ENCODE measurements at regions not wholly inside any gene's neighbourhood (a gene's known extent, or its start where the extent isn't known, plus 50 kb on each side); places are given as distances from the start of the nearest gene placed in this dataset.

- TF ChIP-seq, protein P1, sequence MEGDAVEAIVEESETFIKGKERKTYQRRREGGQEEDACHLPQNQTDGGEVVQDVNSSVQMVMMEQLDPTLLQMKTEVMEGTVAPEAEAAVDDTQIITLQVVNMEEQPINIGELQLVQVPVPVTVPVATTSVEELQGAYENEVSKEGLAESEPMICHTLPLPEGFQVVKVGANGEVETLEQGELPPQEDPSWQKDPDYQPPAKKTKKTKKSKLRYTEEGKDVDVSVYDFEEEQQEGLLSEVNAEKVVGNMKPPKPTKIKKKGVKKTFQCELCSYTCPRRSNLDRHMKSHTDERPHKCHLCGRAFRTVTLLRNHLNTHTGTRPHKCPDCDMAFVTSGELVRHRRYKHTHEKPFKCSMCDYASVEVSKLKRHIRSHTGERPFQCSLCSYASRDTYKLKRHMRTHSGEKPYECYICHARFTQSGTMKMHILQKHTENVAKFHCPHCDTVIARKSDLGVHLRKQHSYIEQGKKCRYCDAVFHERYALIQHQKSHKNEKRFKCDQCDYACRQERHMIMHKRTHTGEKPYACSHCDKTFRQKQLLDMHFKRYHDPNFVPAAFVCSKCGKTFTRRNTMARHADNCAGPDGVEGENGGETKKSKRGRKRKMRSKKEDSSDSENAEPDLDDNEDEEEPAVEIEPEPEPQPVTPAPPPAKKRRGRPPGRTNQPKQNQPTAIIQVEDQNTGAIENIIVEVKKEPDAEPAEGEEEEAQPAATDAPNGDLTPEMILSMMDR (IDR thresholded peaks at IDR 0.05; ENCODE audit: low read length): no peak
- TF ChIP-seq EZH2phosphoT487 (IDR thresholded peaks at IDR 0.05; ENCODE audit: low read length) (no peak), EZH2 (optimal IDR thresholded peaks at IDR 0.05; ENCODE audit: low read depth, low read length) (no peak)
These were observed 465.5 kb upstream of the ACTRT1 start for GRCh38 chrX:128517691-128518090.
